NCI-H2227 treated with DMSO at 0.1 percent for 48 hours (cell line): ENCODE measurements at regions not wholly inside any gene's neighbourhood (a gene's known extent, or its start where the extent isn't known, plus 50 kb on each side); places are given as distances from the start of the nearest gene placed in this dataset.
"Not testable (repeated sequence)": the region's sequence is repeated elsewhere in the genome, so short reads cannot be mapped to it uniquely, and the experiment has no call there.

ENCODE experiments used
- DNase-seq: peaks from one replicate; lab custom pipeline; 2025; lab: John Stamatoyannopoulos, UW

GRCh38 chr2:180695586-180696401, 284.6 kb upstream of the UBE2E3 start:
- no peak for DNase-seq

GRCh38 chr2:180694445-180695421, 285.7 kb upstream of the UBE2E3 start:
- no peak for DNase-seq

GRCh38 chr2:180692322-180692721, 288.1 kb upstream of the UBE2E3 start:
- no peak for DNase-seq

- not testable (repeated sequence) for DNase-seq
These were observed 288.6 kb upstream of the UBE2E3 start for GRCh38 chr2:180691855-180692223.

- not testable (repeated sequence) for DNase-seq
These were observed 289.1 kb upstream of the UBE2E3 start for GRCh38 chr2:180691186-180691854.

GRCh38 chr2:180690611-180691010, 289.8 kb upstream of the UBE2E3 start:
- no peak for DNase-seq

GRCh38 chr2:180682871-180683270, 297.5 kb upstream of the UBE2E3 start:
- no peak for DNase-seq

GRCh38 chr2:180679693-180680092, 300.7 kb upstream of the UBE2E3 start:
- DNase-seq, result no peak

- DNase-seq, result no peak
These were observed 301.8 kb upstream of the UBE2E3 start for GRCh38 chr2:180678625-180678972.

- DNase-seq, result no peak
These were observed 302.3 kb upstream of the UBE2E3 start for GRCh38 chr2:180677930-180678624.

GRCh38 chr2:180677200-180677599, 303.2 kb upstream of the UBE2E3 start:
- DNase-seq, result no peak

- peak; percentile 46 for DNase-seq
These were observed 303.8 kb upstream of the UBE2E3 start for GRCh38 chr2:180676520-180677025.

GRCh38 chr2:180675170-180675569, 305.2 kb upstream of the UBE2E3 start:
- DNase-seq, result no peak

GRCh38 chr2:180672377-180672776, 308.0 kb upstream of the UBE2E3 start:
- DNase-seq, result no peak

- DNase-seq, result no peak
These were observed 310.0 kb upstream of the UBE2E3 start for GRCh38 chr2:180670302-180671003.

- DNase-seq, result no peak
These were observed 311.4 kb upstream of the UBE2E3 start for GRCh38 chr2:180669016-180669415.

GRCh38 chr2:180664507-180664906, 315.9 kb upstream of the UBE2E3 start:
- DNase-seq, result no peak

- DNase-seq, result no peak
These were observed 317.4 kb upstream of the UBE2E3 start for GRCh38 chr2:180662941-180663471.

GRCh38 chr2:180662521-180662920, 317.9 kb upstream of the UBE2E3 start:
- DNase-seq, result no peak

- DNase-seq, result no peak
These were observed 318.7 kb upstream of the UBE2E3 start for GRCh38 chr2:180661686-180662030.
